H9 (cell line): ENCODE measurements at regions not wholly inside any gene's neighbourhood (a gene's known extent, or its start where the extent isn't known, plus 50 kb on each side); places are given as distances from the start of the nearest gene placed in this dataset.

Source experiments
- DNase-seq: peaks from one replicate; pipeline ENCODE4 v3.0.0-alpha.2; 2017
- H2AFZ ChIP-seq: one replicate; pipeline ENCODE4 v1.6.1; 2013; ENCODE audit warnings: mild to moderate bottlenecking, low read length, control low read depth, moderate library complexity
- H2AK5ac ChIP-seq: 2 replicates; pipeline ENCODE4 v1.6.1; 2013; ENCODE audit warnings: low read length, control low read depth, mixed read lengths; ENCODE audit not compliant: insufficient read length
- H2BK120ac ChIP-seq: one replicate; pipeline ENCODE4 v1.6.1; 2013; ENCODE audit warnings: low read depth, mild to moderate bottlenecking, low read length, control low read depth, inconsistent platforms; ENCODE audit not compliant: poor library complexity, severe bottlenecking
- H2BK12ac ChIP-seq: 2 replicates; pipeline ENCODE4 v1.6.1; 2013; ENCODE audit warnings: low read length, control low read depth, mixed read lengths, low read depth; ENCODE audit not compliant: insufficient read length
- H2BK15ac ChIP-seq: 2 replicates; pipeline ENCODE4 v1.6.1; 2013; ENCODE audit warnings: low read depth, low read length, control low read depth
- H2BK20ac ChIP-seq: one replicate; pipeline ENCODE4 v1.6.1; 2013; ENCODE audit warnings: low read depth, mild to moderate bottlenecking, low read length, control low read depth, inconsistent platforms; ENCODE audit not compliant: poor library complexity, severe bottlenecking
- H2BK5ac ChIP-seq: 2 replicates; pipeline ENCODE4 v1.6.1; 2013; ENCODE audit warnings: low read length, control low read depth, mixed read lengths; ENCODE audit not compliant: insufficient read length
- H3K14ac ChIP-seq: 2 replicates; pipeline ENCODE4 v1.6.1; 2013; ENCODE audit warnings: low read length, control low read depth; ENCODE audit not compliant: insufficient read depth
- H3K18ac ChIP-seq: 2 replicates; pipeline ENCODE4 v1.6.1; 2013; ENCODE audit warnings: low read depth, mild to moderate bottlenecking, mixed read lengths, low read length, control low read depth; ENCODE audit not compliant: insufficient read length
- H3K23ac ChIP-seq: 2 replicates; pipeline ENCODE4 v1.6.1; 2013; ENCODE audit warnings: low read length, control low read depth, mixed read lengths, low read depth; ENCODE audit not compliant: insufficient read length
- H3K23me2 ChIP-seq: 2 replicates; pipeline ENCODE4 v1.6.1; 2013; ENCODE audit warnings: low read depth, mild to moderate bottlenecking, mixed read lengths, low read length, control low read depth; ENCODE audit not compliant: insufficient read length, poor library complexity, severe bottlenecking
- H3K27ac ChIP-seq: 2 replicates; pipeline ENCODE4 v1.5.1; 2013; ENCODE audit warnings: low read length, control low read depth, mixed read lengths, low read depth; ENCODE audit not compliant: insufficient read length
- H3K27me3 ChIP-seq: 2 replicates; pipeline ENCODE4 v1.6.1; 2013; ENCODE audit warnings: low read length, control low read depth, inconsistent platforms; ENCODE audit not compliant: insufficient read depth
- H3K4ac ChIP-seq: 2 replicates; pipeline ENCODE4 v1.6.1; 2013; ENCODE audit warnings: low read depth, mild to moderate bottlenecking, control low read depth, inconsistent platforms, low read length, moderate library complexity
- H3K4me1 ChIP-seq: 2 replicates; pipeline ENCODE4 v1.6.1; 2013; ENCODE audit warnings: low read length, control low read depth, inconsistent platforms; ENCODE audit not compliant: insufficient read depth
- H3K4me2 ChIP-seq: 2 replicates; pipeline ENCODE4 v1.6.1; 2013; ENCODE audit warnings: low read length, control low read depth, mixed read lengths; ENCODE audit not compliant: insufficient read length, insufficient read depth
- H3K56ac ChIP-seq: 2 replicates; pipeline ENCODE4 v1.6.1; 2013; ENCODE audit warnings: low read depth, mild to moderate bottlenecking, mixed read lengths, low read length, control low read depth; ENCODE audit not compliant: insufficient read length
- H3K79me1 ChIP-seq: 2 replicates; pipeline ENCODE4 v1.6.1; 2013; ENCODE audit warnings: low read depth, mild to moderate bottlenecking, moderate library complexity, low read length, control low read depth, inconsistent platforms; ENCODE audit not compliant: insufficient read depth, poor library complexity, severe bottlenecking
- H3K79me2 ChIP-seq: 2 replicates; pipeline ENCODE4 v1.6.1; 2013; ENCODE audit warnings: low read length, control low read depth, inconsistent platforms; ENCODE audit not compliant: insufficient read depth
- H3K9ac ChIP-seq: 2 replicates; pipeline ENCODE4 v1.6.1; 2013; ENCODE audit warnings: low read length, control low read depth, mixed read lengths; ENCODE audit not compliant: insufficient read length; ENCODE audit errors: extremely low read depth
- H3K9me3 ChIP-seq: one replicate; pipeline ENCODE4 v1.6.1; 2013; ENCODE audit warnings: low read depth, low read length, inconsistent platforms; ENCODE audit not compliant: control insufficient read depth
- H3T11ph ChIP-seq: one replicate; pipeline ENCODE4 v1.6.1; 2013; ENCODE audit warnings: mild to moderate bottlenecking, low read length, control low read depth, inconsistent platforms
- H4K20me1 ChIP-seq: one replicate; pipeline ENCODE4 v1.6.1; 2013; ENCODE audit not compliant: control insufficient read depth, insufficient read length, insufficient read depth
- H4K5ac ChIP-seq: 2 replicates; pipeline ENCODE4 v1.6.1; 2013; ENCODE audit warnings: low read depth, mild to moderate bottlenecking, mixed read lengths, low read length, control low read depth; ENCODE audit not compliant: insufficient read length
- H4K8ac ChIP-seq: replicated peaks from 2 replicates; pipeline ENCODE4 v1.6.1; 2013; ENCODE audit warnings: low read length, control low read depth, mixed read lengths, low read depth; ENCODE audit not compliant: insufficient read length
- H4K91ac ChIP-seq: 2 replicates; pipeline ENCODE4 v1.6.1; 2013; ENCODE audit warnings: low read depth, mild to moderate bottlenecking, moderate library complexity, mixed read lengths, low read length, control low read depth; ENCODE audit not compliant: insufficient read length
- H3K27ac Mint-ChIP-seq, 3 experiments: 2 replicates in 2 of 3; 3 replicates in 1 of 3; pipeline ENCODE4 v1.8.0; 2020 to 2021; ENCODE audit warnings: mixed read lengths in 3 of 3, mild to moderate bottlenecking in 1 of 3, moderate library complexity in 1 of 3
- H3K27me3 Mint-ChIP-seq: 2 replicates; pipeline ENCODE4 v1.8.0; 2021; ENCODE audit warnings: low read depth, mild to moderate bottlenecking, moderate library complexity, mixed read lengths
- H3K36me3 Mint-ChIP-seq, 3 experiments: 2 replicates in 2 of 3; 3 replicates in 1 of 3; pipeline ENCODE4 v1.8.0; 2020 to 2021; ENCODE audit warnings: low read depth in 3 of 3, mixed read lengths in 3 of 3; ENCODE audit not compliant: insufficient read depth in 1 of 3
- H3K4me1 Mint-ChIP-seq, 2 experiments: 2 replicates each; pipeline ENCODE4 v1.8.0; 2020; ENCODE audit warnings: mixed read lengths in 2 of 2
- H3K4me3 Mint-ChIP-seq, 2 experiments: 2 replicates in 1 of 2; 3 replicates in 1 of 2; pipeline ENCODE4 v1.8.0; 2020 to 2021; ENCODE audit warnings: mild to moderate bottlenecking in 2 of 2, mixed read lengths in 2 of 2, moderate library complexity in 1 of 2
- H3K9me3 Mint-ChIP-seq, 2 experiments: 2 replicates in 1 of 2; 3 replicates in 1 of 2; pipeline ENCODE4 v1.8.0; 2020; ENCODE audit warnings: mild to moderate bottlenecking in 2 of 2, mixed read lengths in 2 of 2, moderate library complexity in 1 of 2
- CTCF ChIP-seq: fragments of 200-600 bp; sonication (generic); conservative IDR thresholded peaks from 3 replicates; pipeline ENCODE4 v1.8.0; 2021; ENCODE audit warnings: antibody characterized with exemption, mild to moderate bottlenecking
- WGBS: extraction: QIAGEN DNeasy Blood & Tissue Kit; methylation state at CpG from one replicate; pipeline ENCODE4 v1.1.7; 2013; ENCODE audit warnings: missing lambda C conversion rate, low lambda C conversion rate, mixed read lengths; ENCODE audit not compliant: insufficient read length; ENCODE audit errors: extremely low coverage; 5-methylcytosine and 5-hydroxymethylcytosine counted together

GRCh38 chr4:181619651-181620050, 623.6 kb upstream of the TENM3 start:
- Histone ChIP-seq H3K79me2 (no peaks in the 10 kb centered on the region), H2BK120ac (no peak overlapping the region), H2BK20ac (no peak overlapping the region), H3K27me3 (no peaks in the 10 kb centered on the region), H4K20me1 (no peaks in the 10 kb centered on the region), H3K14ac (no peak overlapping the region), H3K9me3 (no peaks in the 10 kb centered on the region), H2AFZ (no peak overlapping the region), H4K5ac (no peak overlapping the region), H3K4me1 (no peaks in the 10 kb centered on the region; the same call in 1 of the 2 replicates), H4K91ac (no peak overlapping the region), H3K79me1 (no peaks in the 10 kb centered on the region), H3K23me2 (no peaks in the 10 kb centered on the region), H3K18ac (no peak overlapping the region), H2BK12ac (no peak overlapping the region), H3K56ac (no peak overlapping the region), H3T11ph (no peak overlapping the region), H3K23ac (no peak overlapping the region), H2AK5ac (no peak overlapping the region), H3K27ac (no peak overlapping the region), H3K4me2 (no peak overlapping the region), H2BK15ac (no peak overlapping the region), H3K9ac (no peak overlapping the region), H2BK5ac (no peak overlapping the region), H3K4ac (no peak overlapping the region), H4K8ac (no peak overlapping the region)
- no peak overlapping the region for H3K4me3 Mint-ChIP-seq
- H3K9me3 Mint-ChIP-seq: no peaks in the 10 kb centered on the region
- no peak for TF ChIP-seq CTCF
- H3K27ac Mint-ChIP-seq: no peak overlapping the region
- no peaks in the 10 kb centered on the region for H3K27me3 Mint-ChIP-seq
- H3K36me3 Mint-ChIP-seq: no peaks in the 10 kb centered on the region
- peaks cover 0 to 5% of the 10 kb centered on the region in 2 experiments; a peak in 2 of 4 replicates for H3K4me1 Mint-ChIP-seq
- WGBS: no CpG with 5 or more reads among the region's 7 CpGs
- no peak for DNase-seq
